IMR-90 (cell line): ENCODE measurements at regions not wholly inside any gene's neighbourhood (a gene's known extent, or its start where the extent isn't known, plus 50 kb on each side); places are given as distances from the start of the nearest gene placed in this dataset.

ENCODE experiments used
- ATAC-seq: fragments of 200-7000 bp; cut with Tn5 transposase; 2 replicates; pipeline ENCODE4 v1.9.1; 2020; ENCODE audit warnings: low read depth, mild to moderate bottlenecking, moderate library complexity
- BruUV-seq: library from RNA; stranded (reverse); fragments of 400-500 nt; replicated peaks from 2 replicates; lab custom pipeline; 2021; lab: Mats Ljungman, UMichigan
- CTCF ChIA-PET: fragments of 300-600 bp; formaldehyde crosslinking; extraction: SDS; loops from one replicate; lab custom pipeline; 2021; ENCODE audit warnings: antibody characterized with exemption; lab: Yijun Ruan, JAX
- POLR2A ChIA-PET: fragments of 300-600 bp; sonication (Branson Sonifier 250); formaldehyde crosslinking; loops from one replicate; lab custom pipeline; 2022; ENCODE audit warnings: antibody characterized with exemption; ENCODE audit not compliant: unreplicated experiment; lab: Charles Lee
- DNase-seq: peaks from one replicate; pipeline ENCODE4 v3.0.0; 2013
- H2AFZ ChIP-seq: replicated peaks from 2 replicates; pipeline ENCODE3; 2013; ENCODE audit warnings: low read length, mild to moderate bottlenecking; ENCODE audit not compliant: poor library complexity
- H2AK5ac ChIP-seq: 2 replicates; pipeline ENCODE4 v1.6.1; 2013; ENCODE audit warnings: low read depth, low read length, inconsistent platforms
- H2AK9ac ChIP-seq: replicated peaks from 2 replicates; pipeline ENCODE3; 2013; ENCODE audit warnings: mild to moderate bottlenecking, low read depth, low read length, moderate library complexity; ENCODE audit not compliant: poor library complexity
- H2BK120ac ChIP-seq: 2 replicates; pipeline ENCODE4 v1.6.1; 2013; ENCODE audit warnings: low read depth, low read length, inconsistent platforms
- H2BK15ac ChIP-seq: 3 replicates; pipeline ENCODE4 v1.6.1; 2013; ENCODE audit warnings: low read depth, low read length, inconsistent platforms
- H2BK20ac ChIP-seq: 2 replicates; pipeline ENCODE4 v1.6.1; 2013; ENCODE audit warnings: low read depth, mild to moderate bottlenecking, inconsistent platforms, low read length, moderate library complexity
- H2BK5ac ChIP-seq: 2 replicates; pipeline ENCODE4 v1.6.1; 2013; ENCODE audit warnings: mild to moderate bottlenecking, low read depth, low read length, inconsistent platforms; ENCODE audit not compliant: poor library complexity, severe bottlenecking
- H3K14ac ChIP-seq: replicated peaks from 2 replicates; pipeline ENCODE4 v1.6.1; 2013; ENCODE audit warnings: low read depth, low read length, inconsistent platforms
- H3K18ac ChIP-seq: 2 replicates; pipeline ENCODE4 v1.6.1; 2013; ENCODE audit warnings: low read depth, low read length, control low read depth
- H3K23ac ChIP-seq: 2 replicates; pipeline ENCODE4 v1.6.1; 2013; ENCODE audit warnings: low read depth, low read length, inconsistent platforms
- H3K27ac ChIP-seq: 2 replicates; pipeline ENCODE4 v1.5.1; 2013; ENCODE audit warnings: mild to moderate bottlenecking, control low read depth, low read length; ENCODE audit not compliant: insufficient read depth
- H3K27me3 ChIP-seq: 2 replicates; pipeline ENCODE4 v1.6.1; 2013; ENCODE audit warnings: low read length; ENCODE audit not compliant: control insufficient read depth, insufficient read depth
- H3K36me3 ChIP-seq: 2 replicates; pipeline ENCODE4 v1.6.1; 2013; ENCODE audit warnings: low read length, mixed read lengths; ENCODE audit not compliant: control insufficient read depth, insufficient read depth
- H3K4ac ChIP-seq: 2 replicates; pipeline ENCODE4 v1.6.1; 2013; ENCODE audit warnings: low read depth, low read length, inconsistent platforms
- H3K4me1 ChIP-seq: 2 replicates; pipeline ENCODE4 v1.6.1; 2013; ENCODE audit warnings: low read length, mixed read lengths; ENCODE audit not compliant: control insufficient read depth, insufficient read depth
- H3K4me2 ChIP-seq: 2 replicates; pipeline ENCODE4 v1.6.1; 2013; ENCODE audit warnings: low read depth, mild to moderate bottlenecking, control low read depth, low read length, moderate library complexity
- H3K4me3 ChIP-seq: 2 replicates; pipeline ENCODE4 v1.5.1; 2013; ENCODE audit warnings: low read depth, mild to moderate bottlenecking, control low read depth, low read length, moderate library complexity; ENCODE audit not compliant: insufficient read depth
- H3K56ac ChIP-seq: 2 replicates; pipeline ENCODE4 v1.6.1; 2013; ENCODE audit warnings: low read length, inconsistent platforms; ENCODE audit not compliant: insufficient read depth; ENCODE audit errors: extremely low read depth
- H3K79me1 ChIP-seq, 2 experiments: 2 replicates each; pipeline ENCODE4 v1.6.1; 2013; ENCODE audit warnings: low read length in 2 of 2, inconsistent platforms in 1 of 2, low read depth in 1 of 2
- H3K9ac ChIP-seq: 2 replicates; pipeline ENCODE4 v1.6.1; 2013; ENCODE audit warnings: low read depth, low read length, control low read depth
- H3K9me1 ChIP-seq: 2 replicates; pipeline ENCODE4 v1.6.1; 2013; ENCODE audit warnings: low read length, inconsistent platforms; ENCODE audit not compliant: insufficient read depth
- H3K9me3 ChIP-seq: 2 replicates; pipeline ENCODE4 v1.6.1; 2013; ENCODE audit warnings: low read length; ENCODE audit not compliant: control insufficient read depth, insufficient read depth
- H4K20me1 ChIP-seq: 2 replicates; pipeline ENCODE4 v1.6.1; 2013; ENCODE audit warnings: low read length, inconsistent platforms; ENCODE audit not compliant: insufficient read depth
- H4K5ac ChIP-seq: 2 replicates; pipeline ENCODE4 v1.6.1; 2013; ENCODE audit warnings: mild to moderate bottlenecking, low read depth, low read length, control low read depth
- H4K8ac ChIP-seq, 2 experiments: 2 replicates each; pipeline ENCODE4 v1.6.1; 2013; ENCODE audit warnings: low read depth in 2 of 2, low read length in 2 of 2, control low read depth in 1 of 2, inconsistent platforms in 1 of 2
- H4K91ac ChIP-seq: 2 replicates; pipeline ENCODE4 v1.6.1; 2013; ENCODE audit warnings: low read depth, low read length, inconsistent platforms; ENCODE audit not compliant: insufficient read depth
- BHLHE40 ChIP-seq: fragments of 150-350 bp; IDR thresholded peaks from 2 replicates; pipeline ENCODE4 v1.6.1; 2016; ENCODE audit warnings: mild to moderate bottlenecking, low read depth, low read length
- CEBPB ChIP-seq: IDR thresholded peaks from 2 replicates; pipeline ENCODE4 v1.6.1; 2012; ENCODE audit warnings: low read depth, low read length, improper control_type of control experiment
- CHD1 ChIP-seq: IDR thresholded peaks from 2 replicates; pipeline ENCODE4 v1.6.1; 2012; ENCODE audit warnings: low read depth, low read length, improper control_type of control experiment
- CTCF ChIP-seq: conservative IDR thresholded peaks from 2 replicates; pipeline ENCODE4 v1.5.1; 2012; ENCODE audit warnings: mild to moderate bottlenecking, low read depth, low read length, improper control_type of control experiment
- ELK1 ChIP-seq: fragments of 150-350 bp; IDR thresholded peaks from 2 replicates; pipeline ENCODE4 v1.6.1; 2016; ENCODE audit warnings: low read depth, mild to moderate bottlenecking, low read length, moderate library complexity, borderline replicate concordance
- FOS ChIP-seq: fragments of 150-350 bp; IDR thresholded peaks from 2 replicates; pipeline ENCODE4 v1.6.1; 2016; ENCODE audit warnings: low read depth, low read length
- MAFK ChIP-seq: IDR thresholded peaks from 2 replicates; pipeline ENCODE4 v1.6.1; 2012; ENCODE audit warnings: low read depth, low read length, improper control_type of control experiment
- MAZ ChIP-seq: IDR thresholded peaks from 2 replicates; pipeline ENCODE4 v1.6.1; 2012; ENCODE audit warnings: low read depth, mild to moderate bottlenecking, low read length, improper control_type of control experiment, moderate library complexity, borderline replicate concordance
- MXI1 ChIP-seq: IDR thresholded peaks from 2 replicates; pipeline ENCODE4 v1.6.1; 2012; ENCODE audit warnings: low read depth, mild to moderate bottlenecking, low read length, moderate library complexity, borderline replicate concordance
- NFE2L2 ChIP-seq: fragments of 150-350 bp; IDR thresholded peaks from 2 replicates; pipeline ENCODE4 v1.6.1; 2016; ENCODE audit warnings: low read depth, mild to moderate bottlenecking, low read length
- POLR2A ChIP-seq: IDR thresholded peaks from 2 replicates; pipeline ENCODE4 v1.6.1; 2012; ENCODE audit warnings: mild to moderate bottlenecking, low read depth, low read length
- RAD21 ChIP-seq: IDR thresholded peaks from 2 replicates; pipeline ENCODE4 v1.6.1; 2012; ENCODE audit warnings: low read length, improper control_type of control experiment
- RCOR1 ChIP-seq: IDR thresholded peaks from 2 replicates; pipeline ENCODE4 v1.6.1; 2012; ENCODE audit warnings: mild to moderate bottlenecking, low read length, improper control_type of control experiment; ENCODE audit not compliant: insufficient replicate concordance
- RFX5 ChIP-seq: IDR thresholded peaks from 2 replicates; pipeline ENCODE4 v1.8.0; 2012; ENCODE audit warnings: low read depth, mild to moderate bottlenecking, low read length, moderate library complexity
- SMC3 ChIP-seq: fragments of 150-350 bp; IDR thresholded peaks from 2 replicates; pipeline ENCODE4 v1.6.1; 2016; ENCODE audit warnings: low read depth, mild to moderate bottlenecking, antibody characterized with exemption, low read length, moderate library complexity
- WGBS, 2 experiments: methylation state at CpG; one replicate each; pipeline versions ENCODE4 v1.1.5 to v1.1.7; 2013; ENCODE audit warnings: missing lambda C conversion rate in 2 of 2; ENCODE audit not compliant: insufficient read length in 1 of 2; ENCODE audit errors: extremely low coverage in 2 of 2; 5-methylcytosine and 5-hydroxymethylcytosine counted together
- dilution Hi-C: fragments of 300-500 bp; cut with HindIII; formaldehyde crosslinking; loops from one replicate; pipeline ENCODE4 v1.14.3; 2018; ENCODE audit warnings: low sequenced_read_pairs; ENCODE audit not compliant: unreplicated experiment
- in situ Hi-C: fragments of 300-500 bp; cut with MboI; formaldehyde crosslinking; loops from 3 replicates; pipeline ENCODE4 v1.14.3; 2019; ENCODE audit warnings: low sequenced_read_pairs, inconsistent platforms, mixed read lengths
- intact Hi-C: fragments of 100-400 bp; cut with micrococcal nuclease; formaldehyde crosslinking; loops from 2 replicates; pipeline ENCODE4 v1.10.0; 2022
- TF ChIP-seq, protein P1 (sequence below): fragments of 150-350 bp; IDR thresholded peaks from 2 replicates; pipeline ENCODE4 v1.6.1; 2017; ENCODE audit warnings: mild to moderate bottlenecking, antibody characterized with exemption, low read length, low read depth

DNA sequence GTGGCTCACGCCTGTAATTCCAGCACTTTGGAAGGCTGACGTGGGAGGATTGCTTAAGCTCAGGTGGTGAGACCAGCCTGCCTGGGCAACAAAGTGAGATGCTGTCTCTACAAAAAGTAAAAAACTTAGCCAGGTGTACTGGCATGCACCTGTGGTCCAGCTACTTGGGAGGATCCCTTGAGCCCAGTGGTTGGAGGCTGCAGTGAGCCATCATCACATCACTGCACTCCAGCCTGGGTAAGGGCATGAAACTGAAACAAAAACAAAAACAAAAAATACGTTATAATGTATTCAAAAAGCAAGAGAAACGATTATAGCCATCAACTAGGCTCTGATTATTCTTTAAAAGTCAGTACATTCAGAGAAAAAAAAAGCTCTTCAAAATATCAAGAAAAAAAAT is 62.5 kb downstream of the TCF20 start:
- in situ Hi-C loops (no loop called here), dilution Hi-C loops (no loop called here), intact Hi-C loops (no loop called here)
- Histone ChIP-seq H4K5ac (no peak overlapping the region), H3K36me3 (peaks cover 30% of the 10 kb centered on the region), H4K91ac (no peak overlapping the region), H2AK9ac (no peak overlapping the region), H3K4ac (no peak overlapping the region), H2BK5ac (no peak overlapping the region), H3K27ac (no peak overlapping the region), H3K9me1 (peaks cover 14% of the 10 kb centered on the region; the same call in 1 of the 2 replicates), H4K20me1 (peaks cover 22% of the 10 kb centered on the region), H2BK15ac (no peak overlapping the region), H2BK20ac (no peak overlapping the region), H3K79me1 (peaks cover 48 to 62% of the 10 kb centered on the region in 2 experiments), H4K8ac (no peak overlapping the region), H3K9me3 (no peaks in the 10 kb centered on the region), H3K56ac (no peak overlapping the region), H3K4me2 (no peak overlapping the region), H2AFZ (no peak overlapping the region), H2AK5ac (no peak overlapping the region), H3K23ac (no peak overlapping the region), H3K14ac (no peak overlapping the region), H3K18ac (no peak overlapping the region), H2BK120ac (no peak overlapping the region), H3K27me3 (no peaks in the 10 kb centered on the region), H3K4me3 (no peak overlapping the region), H3K9ac (no peak overlapping the region), H3K4me1 (no peaks in the 10 kb centered on the region)
- CTCF ChIA-PET: no interaction called here
- POLR2A ChIA-PET: no interaction called here
- no TSS peak for BruUV-seq
- TF ChIP-seq SMC3 (no peak), CEBPB (no peak), MXI1 (no peak), BHLHE40 (no peak), MAZ (no peak), NFE2L2 (no peak), CTCF (no peak), ELK1 (no peak), MAFK (no peak), FOS (no peak), CHD1 (no peak), POLR2A (no peak), RAD21 (no peak), RFX5 (no peak), RCOR1 (no peak)
- TF ChIP-seq, protein P1, sequence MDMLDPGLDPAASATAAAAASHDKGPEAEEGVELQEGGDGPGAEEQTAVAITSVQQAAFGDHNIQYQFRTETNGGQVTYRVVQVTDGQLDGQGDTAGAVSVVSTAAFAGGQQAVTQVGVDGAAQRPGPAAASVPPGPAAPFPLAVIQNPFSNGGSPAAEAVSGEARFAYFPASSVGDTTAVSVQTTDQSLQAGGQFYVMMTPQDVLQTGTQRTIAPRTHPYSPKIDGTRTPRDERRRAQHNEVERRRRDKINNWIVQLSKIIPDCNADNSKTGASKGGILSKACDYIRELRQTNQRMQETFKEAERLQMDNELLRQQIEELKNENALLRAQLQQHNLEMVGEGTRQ: no peak
- WGBS, 2 experiments: no CpG with 5 or more reads among the region's 4 CpGs
- DNase-seq: no peak
- ATAC-seq: no peak
